ENCODE measurements at regions not wholly inside any gene's neighbourhood (a gene's known extent, or its start where the extent isn't known, plus 50 kb on each side); places are given as distances from the start of the nearest gene placed in this dataset.

DNA sequence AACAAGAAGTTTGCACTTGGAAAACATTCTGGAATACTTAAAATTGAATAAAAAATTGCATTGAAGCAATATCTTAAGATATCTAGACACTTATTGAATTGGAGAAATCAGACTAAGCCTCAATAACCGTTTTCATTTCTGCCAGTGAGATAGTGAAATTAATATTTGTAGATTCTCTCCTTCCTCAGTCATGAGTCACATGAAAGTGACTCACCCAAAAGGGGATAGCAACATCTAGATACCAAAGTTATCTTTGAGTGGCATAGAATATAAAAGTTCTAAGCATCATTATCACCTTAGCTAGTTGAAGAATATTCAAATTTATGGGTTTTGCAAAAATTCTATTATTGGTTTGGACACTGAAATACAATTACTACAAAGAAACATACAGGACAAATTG, 614.8 kb upstream of the ZNF717 start:
- TF ChIP-seq, protein P1, sequence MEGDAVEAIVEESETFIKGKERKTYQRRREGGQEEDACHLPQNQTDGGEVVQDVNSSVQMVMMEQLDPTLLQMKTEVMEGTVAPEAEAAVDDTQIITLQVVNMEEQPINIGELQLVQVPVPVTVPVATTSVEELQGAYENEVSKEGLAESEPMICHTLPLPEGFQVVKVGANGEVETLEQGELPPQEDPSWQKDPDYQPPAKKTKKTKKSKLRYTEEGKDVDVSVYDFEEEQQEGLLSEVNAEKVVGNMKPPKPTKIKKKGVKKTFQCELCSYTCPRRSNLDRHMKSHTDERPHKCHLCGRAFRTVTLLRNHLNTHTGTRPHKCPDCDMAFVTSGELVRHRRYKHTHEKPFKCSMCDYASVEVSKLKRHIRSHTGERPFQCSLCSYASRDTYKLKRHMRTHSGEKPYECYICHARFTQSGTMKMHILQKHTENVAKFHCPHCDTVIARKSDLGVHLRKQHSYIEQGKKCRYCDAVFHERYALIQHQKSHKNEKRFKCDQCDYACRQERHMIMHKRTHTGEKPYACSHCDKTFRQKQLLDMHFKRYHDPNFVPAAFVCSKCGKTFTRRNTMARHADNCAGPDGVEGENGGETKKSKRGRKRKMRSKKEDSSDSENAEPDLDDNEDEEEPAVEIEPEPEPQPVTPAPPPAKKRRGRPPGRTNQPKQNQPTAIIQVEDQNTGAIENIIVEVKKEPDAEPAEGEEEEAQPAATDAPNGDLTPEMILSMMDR (IDR thresholded peaks at IDR 0.05) = no peak
- no peak for DNase-seq (ENCODE audit: low spot score)
- H3K4me3 Mint-ChIP-seq (ENCODE audit: unreplicated experiment) = no peak overlapping the region
- no peaks in the 10 kb centered on the region for H3K27me3 Mint-ChIP-seq (ENCODE audit: low read depth)
- peaks cover 3% of the 10 kb centered on the region for H3K9me3 Mint-ChIP-seq (ENCODE audit: low read depth)
- no peak overlapping the region for H3K27ac Mint-ChIP-seq (ENCODE audit: unreplicated experiment)
- no peaks in the 10 kb centered on the region for H3K36me3 Mint-ChIP-seq (ENCODE audit: low read depth)
- peaks cover 3% of the 10 kb centered on the region for H3K4me1 Mint-ChIP-seq (ENCODE audit: low read depth)

DNA sequence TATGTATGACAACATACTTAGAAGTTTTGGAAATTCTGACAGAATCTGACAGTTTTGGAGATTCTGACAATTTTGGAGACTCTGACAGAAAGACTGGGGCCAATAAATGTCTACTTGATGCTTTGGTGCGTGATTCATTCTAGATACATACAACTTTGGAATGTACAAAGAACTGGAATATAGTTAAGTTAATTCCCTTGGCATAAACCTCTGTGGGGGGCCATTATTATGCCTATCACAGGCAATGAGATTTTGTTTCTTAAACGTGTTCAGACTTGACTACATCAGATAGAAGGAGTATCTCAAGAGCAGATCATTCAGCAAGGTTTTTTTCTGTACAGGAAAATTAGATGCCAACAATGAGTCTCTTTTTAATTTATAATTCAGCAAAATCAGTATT, 617.6 kb upstream of the ZNF717 start:
- H3K27ac Mint-ChIP-seq (ENCODE audit: unreplicated experiment) = no peak overlapping the region
- H3K4me1 Mint-ChIP-seq (ENCODE audit: low read depth) = peaks cover 5% of the 10 kb centered on the region
- no peak overlapping the region for H3K4me3 Mint-ChIP-seq (ENCODE audit: unreplicated experiment)
- no peaks in the 10 kb centered on the region for H3K27me3 Mint-ChIP-seq (ENCODE audit: low read depth)
- no peaks in the 10 kb centered on the region for H3K9me3 Mint-ChIP-seq (ENCODE audit: low read depth)
- TF ChIP-seq, protein P1 (IDR thresholded peaks at IDR 0.05) = no peak
- no peaks in the 10 kb centered on the region for H3K36me3 Mint-ChIP-seq (ENCODE audit: low read depth)
- DNase-seq (ENCODE audit: low spot score) = no peak

DNA sequence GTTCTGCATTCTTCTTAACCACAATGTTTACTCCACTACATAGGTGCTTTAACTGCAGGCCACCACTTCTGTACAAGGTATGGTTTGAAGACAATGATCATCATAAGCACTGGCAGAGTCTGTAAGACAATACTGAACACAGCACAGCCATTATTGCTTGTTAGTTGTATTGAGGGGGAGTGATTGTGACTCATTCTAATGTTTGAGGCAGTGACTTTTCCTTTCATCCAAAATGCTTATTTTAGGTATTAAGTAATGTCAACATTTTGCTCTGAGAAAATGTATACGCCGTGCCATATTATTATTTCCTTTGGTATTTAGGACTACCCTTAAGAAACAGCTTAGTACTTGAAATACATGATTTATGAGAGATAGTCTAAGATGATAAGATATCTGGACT, 618.2 kb upstream of the ZNF717 start:
- Mint-ChIP-seq H3K9me3 (ENCODE audit: low read depth) (no peaks in the 10 kb centered on the region), H3K27ac (ENCODE audit: unreplicated experiment) (no peak overlapping the region), H3K36me3 (ENCODE audit: low read depth) (no peaks in the 10 kb centered on the region), H3K4me1 (ENCODE audit: low read depth) (peaks cover 5% of the 10 kb centered on the region), H3K27me3 (ENCODE audit: low read depth) (no peaks in the 10 kb centered on the region), H3K4me3 (ENCODE audit: unreplicated experiment) (no peak overlapping the region)
- TF ChIP-seq, protein P1 (IDR thresholded peaks at IDR 0.05) = no peak
- DNase-seq (ENCODE audit: low spot score) = no peak

DNA sequence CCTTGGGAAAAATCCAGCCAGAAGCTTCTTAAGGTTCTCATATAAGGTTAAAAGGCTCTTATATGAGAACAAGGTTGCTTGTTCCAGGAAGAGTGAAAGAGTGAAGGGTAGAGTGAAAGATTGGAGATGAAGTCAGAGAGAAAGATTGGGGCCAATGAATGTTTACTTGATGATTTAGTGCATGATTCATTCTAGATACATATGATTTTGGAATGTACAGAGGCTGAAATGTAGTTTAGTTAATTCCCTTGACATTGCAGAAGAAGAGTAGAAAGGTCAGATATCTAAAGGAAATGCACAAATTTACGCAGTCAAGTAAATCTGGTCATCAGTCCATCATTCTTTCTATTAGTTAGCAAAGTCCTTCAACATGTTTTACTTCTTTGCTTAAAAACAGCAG, 619.8 kb upstream of the ZNF717 start:
- no peaks in the 10 kb centered on the region for H3K27me3 Mint-ChIP-seq (ENCODE audit: low read depth)
- no peak overlapping the region for H3K4me3 Mint-ChIP-seq (ENCODE audit: unreplicated experiment)
- H3K36me3 Mint-ChIP-seq (ENCODE audit: low read depth) = no peaks in the 10 kb centered on the region
- TF ChIP-seq, protein P1 (IDR thresholded peaks at IDR 0.05) = no peak
- H3K9me3 Mint-ChIP-seq (ENCODE audit: low read depth) = no peaks in the 10 kb centered on the region
- DNase-seq (ENCODE audit: low spot score) = no peak
- H3K27ac Mint-ChIP-seq (ENCODE audit: unreplicated experiment) = no peak overlapping the region
- H3K4me1 Mint-ChIP-seq (ENCODE audit: low read depth) = peaks cover 5% of the 10 kb centered on the region

DNA sequence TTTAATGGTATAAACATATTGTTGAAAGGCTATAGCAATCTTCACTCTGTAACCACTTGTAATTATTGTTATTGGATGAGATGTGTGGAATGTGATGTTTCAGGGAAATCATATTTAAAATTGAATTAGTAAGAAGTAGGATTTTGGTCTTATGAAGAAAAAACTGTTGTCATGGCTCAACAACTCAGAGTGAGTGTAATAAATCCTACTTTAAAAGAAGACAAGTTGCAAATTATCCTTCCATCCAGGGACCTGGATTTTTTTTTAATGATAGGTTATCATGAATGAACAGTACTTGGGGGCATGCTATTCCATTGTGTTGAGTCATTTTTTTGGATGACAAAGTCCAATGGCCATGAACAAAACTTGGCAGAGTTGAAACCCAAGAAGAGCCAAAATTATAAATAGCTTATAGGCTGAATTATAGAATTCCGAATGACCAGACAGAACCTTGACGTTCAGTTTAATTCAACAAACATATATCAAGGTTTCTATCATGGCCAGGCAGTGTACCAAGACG, 625.5 kb upstream of the ZNF717 start:
- H3K36me3 Mint-ChIP-seq (ENCODE audit: low read depth) = no peaks in the 10 kb centered on the region
- H3K9me3 Mint-ChIP-seq (ENCODE audit: low read depth) = peaks cover 6% of the 10 kb centered on the region
- H3K27me3 Mint-ChIP-seq (ENCODE audit: low read depth) = no peaks in the 10 kb centered on the region
- TF ChIP-seq, protein P1 (IDR thresholded peaks at IDR 0.05) = no peak
- H3K4me3 Mint-ChIP-seq (ENCODE audit: unreplicated experiment) = no peak overlapping the region
- DNase-seq (ENCODE audit: low spot score) = no peak
- H3K27ac Mint-ChIP-seq (ENCODE audit: unreplicated experiment) = no peak overlapping the region
- no peaks in the 10 kb centered on the region for H3K4me1 Mint-ChIP-seq (ENCODE audit: low read depth)

Data from chondrocyte (in vitro differentiated cells).